Mesendoderm (in vitro differentiated cells): ENCODE measurements at regions not wholly inside any gene's neighbourhood (a gene's known extent, or its start where the extent isn't known, plus 50 kb on each side); places are given as distances from the start of the nearest gene placed in this dataset.
A peak's percentile ranks its signal among the peaks of the same experiment; 100 is the strongest.

Source experiments
- DNase-seq: peaks from one replicate; pipeline ENCODE4 v3.0.0; 2013
- H2AK5ac ChIP-seq: 2 replicates; pipeline ENCODE4 v1.6.1; 2013; ENCODE audit warnings: low read length, inconsistent platforms
- H2BK120ac ChIP-seq: 2 replicates; pipeline ENCODE4 v1.6.1; 2013; ENCODE audit warnings: low read depth, mild to moderate bottlenecking, low read length, moderate library complexity, mixed read lengths
- H2BK15ac ChIP-seq: replicated peaks from 2 replicates; pipeline ENCODE4 v1.6.1; 2013; ENCODE audit warnings: low read depth, mild to moderate bottlenecking, moderate library complexity
- H2BK5ac ChIP-seq: 2 replicates; pipeline ENCODE4 v1.6.1; 2013; ENCODE audit warnings: low read length, inconsistent platforms
- H3K18ac ChIP-seq: 2 replicates; pipeline ENCODE4 v1.6.1; 2013; ENCODE audit warnings: mild to moderate bottlenecking, low read length, mixed read lengths
- H3K23ac ChIP-seq: one replicate; pipeline ENCODE4 v1.6.1; 2013; ENCODE audit warnings: low read length
- H3K27ac ChIP-seq: 2 replicates; pipeline ENCODE4 v1.5.1; 2013; ENCODE audit warnings: low read depth, mild to moderate bottlenecking, inconsistent platforms, low read length, moderate library complexity
- H3K27me3 ChIP-seq: 2 replicates; pipeline ENCODE4 v1.6.1; 2013; ENCODE audit warnings: low read length, control low read depth, mild to moderate bottlenecking, inconsistent platforms; ENCODE audit not compliant: insufficient read depth, poor library complexity
- H3K36me3 ChIP-seq: 2 replicates; pipeline ENCODE4 v1.6.1; 2013; ENCODE audit warnings: low read length, inconsistent platforms; ENCODE audit not compliant: control insufficient read depth, insufficient read depth
- H3K4ac ChIP-seq: one replicate; pipeline ENCODE4 v1.6.1; 2013; ENCODE audit warnings: low read depth, mild to moderate bottlenecking, low read length, moderate library complexity
- H3K4me1 ChIP-seq: 2 replicates; pipeline ENCODE4 v1.6.1; 2013; ENCODE audit warnings: low read depth, low read length, inconsistent platforms; ENCODE audit not compliant: control insufficient read depth
- H3K4me2 ChIP-seq: 2 replicates; pipeline ENCODE4 v1.6.1; 2013; ENCODE audit warnings: low read length
- H3K4me3 ChIP-seq: 2 replicates; pipeline ENCODE4 v1.5.1; 2013; ENCODE audit warnings: mild to moderate bottlenecking, low read length
- H3K56ac ChIP-seq: one replicate; pipeline ENCODE4 v1.6.1; 2013; ENCODE audit warnings: low read length
- H3K79me1 ChIP-seq: 2 replicates; pipeline ENCODE4 v1.6.1; 2013; ENCODE audit warnings: low read length, inconsistent platforms
- H3K79me2 ChIP-seq: 2 replicates; pipeline ENCODE4 v1.6.1; 2013; ENCODE audit warnings: mild to moderate bottlenecking, low read length; ENCODE audit not compliant: control insufficient read depth, insufficient read depth
- H3K9ac ChIP-seq: 2 replicates; pipeline ENCODE4 v1.6.1; 2013; ENCODE audit warnings: low read length, inconsistent platforms
- H4K5ac ChIP-seq: one replicate; pipeline ENCODE4 v1.6.1; 2013; ENCODE audit warnings: low read length
- H4K8ac ChIP-seq: one replicate; pipeline ENCODE4 v1.6.1; 2013; ENCODE audit warnings: low read depth, mild to moderate bottlenecking, control low read depth, low read length, moderate library complexity
- WGBS: extraction: QIAGEN DNeasy Blood & Tissue Kit; methylation state at CpG from one replicate; pipeline ENCODE4 v1.1.7; 2013; ENCODE audit warnings: low lambda C conversion rate, missing lambda C conversion rate; ENCODE audit not compliant: insufficient coverage; ENCODE audit errors: extremely low coverage; 5-methylcytosine and 5-hydroxymethylcytosine counted together

DNA sequence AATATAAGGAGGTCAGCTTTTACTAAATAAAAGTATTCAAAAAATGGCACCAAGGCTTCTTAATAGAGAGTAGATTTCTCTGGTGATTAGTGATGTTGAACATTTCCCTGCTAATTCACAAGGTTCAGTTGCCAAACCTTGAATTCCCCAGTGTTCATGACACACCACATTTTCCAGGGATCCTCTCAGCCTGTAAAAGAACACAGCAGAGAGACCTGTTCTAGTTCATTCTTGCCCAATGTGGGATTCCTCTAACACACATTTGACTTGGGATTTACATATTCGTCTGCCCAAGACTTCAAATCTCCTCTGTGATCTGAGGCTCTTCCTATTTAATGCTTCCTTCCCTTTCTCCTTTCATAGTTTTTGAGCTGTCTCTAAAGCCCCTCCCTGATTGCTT is 273.2 kb upstream of the CDH9 start:
- WGBS: no CpG with 5 or more reads among the region's 1 CpG
- no peak overlapping the region for H2BK15ac ChIP-seq
- H4K8ac ChIP-seq: no peak overlapping the region
- no peak overlapping the region for H3K23ac ChIP-seq
- H3K27ac ChIP-seq: no peak overlapping the region
- H3K27me3 ChIP-seq: no peaks in the 10 kb centered on the region
- H3K4ac ChIP-seq: no peak overlapping the region
- H3K79me1 ChIP-seq: no peaks in the 10 kb centered on the region
- no peak overlapping the region for H3K56ac ChIP-seq
- H4K5ac ChIP-seq: no peak overlapping the region
- H3K4me3 ChIP-seq: no peak overlapping the region
- H3K18ac ChIP-seq: no peak overlapping the region
- peak; percentile 39 for DNase-seq
- H2BK5ac ChIP-seq: no peak overlapping the region
- no peak overlapping the region for H3K9ac ChIP-seq
- H2BK120ac ChIP-seq: no peak overlapping the region
- H3K4me2 ChIP-seq: no peak overlapping the region
- H3K36me3 ChIP-seq: no peaks in the 10 kb centered on the region
- no peaks in the 10 kb centered on the region for H3K79me2 ChIP-seq
- no peak overlapping the region for H2AK5ac ChIP-seq
- H3K4me1 ChIP-seq: no peaks in the 10 kb centered on the region

DNA sequence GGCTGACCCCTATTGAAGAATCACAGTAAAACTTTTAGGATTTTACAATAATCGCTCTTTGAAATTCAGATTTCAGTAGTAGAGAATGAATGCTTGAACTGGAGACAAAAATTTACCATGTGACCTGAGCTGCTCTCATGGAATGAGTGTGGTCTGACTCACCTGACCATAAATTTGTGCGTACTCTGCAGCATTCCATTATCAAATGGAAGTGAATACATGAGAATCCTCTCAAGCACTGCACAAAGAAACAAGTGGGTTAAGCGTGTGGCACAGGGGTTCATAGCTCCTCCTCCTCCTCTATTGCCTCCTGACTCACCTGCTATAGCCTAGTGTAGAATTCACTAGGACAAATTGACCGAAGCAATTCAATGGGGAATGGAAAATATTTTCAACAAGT is 269.8 kb upstream of the CDH9 start:
- no CpG with 5 or more reads among the region's 4 CpGs for WGBS
- no peaks in the 10 kb centered on the region for H3K4me1 ChIP-seq

DNA sequence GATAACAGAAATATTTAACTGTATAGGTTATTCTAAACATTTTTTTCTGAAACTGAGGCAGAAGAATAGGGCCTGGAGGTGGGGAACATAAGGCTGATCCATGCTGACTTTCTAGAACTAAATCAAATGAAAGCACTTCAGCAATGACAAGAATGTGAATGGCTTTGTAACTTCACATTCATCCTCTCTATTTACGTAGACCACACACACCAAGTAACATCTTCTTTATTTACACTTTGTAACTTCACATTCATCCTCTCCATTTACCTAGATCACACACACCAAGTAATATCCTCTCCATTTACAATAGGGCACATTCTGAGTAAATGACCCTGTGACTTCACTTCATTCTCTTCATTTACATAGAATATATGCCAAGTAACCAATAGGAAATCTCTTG is 251.8 kb upstream of the CDH9 start:
- H3K23ac ChIP-seq: no peak overlapping the region
- no peak overlapping the region for H3K4ac ChIP-seq
- H3K4me3 ChIP-seq: no peak overlapping the region
- H2BK5ac ChIP-seq: no peak overlapping the region
- H3K79me2 ChIP-seq: no peaks in the 10 kb centered on the region
- no peak overlapping the region for H3K4me2 ChIP-seq
- WGBS: no CpG with 5 or more reads among the region's 1 CpG
- H2BK120ac ChIP-seq: no peak overlapping the region
- no peak overlapping the region for H4K8ac ChIP-seq
- H2AK5ac ChIP-seq: no peak overlapping the region
- H3K56ac ChIP-seq: no peak overlapping the region
- no peak overlapping the region for H3K9ac ChIP-seq
- H3K18ac ChIP-seq: no peak overlapping the region
- H4K5ac ChIP-seq: no peak overlapping the region
- no peak overlapping the region for H2BK15ac ChIP-seq
- H3K79me1 ChIP-seq: no peaks in the 10 kb centered on the region
- H3K36me3 ChIP-seq: no peaks in the 10 kb centered on the region
- peak; percentile 65 for DNase-seq
- H3K4me1 ChIP-seq: no peaks in the 10 kb centered on the region
- H3K27me3 ChIP-seq: no peaks in the 10 kb centered on the region
- H3K27ac ChIP-seq: no peak overlapping the region

More for the DNA sequence above, 269.8 kb upstream of the CDH9 start:
- Histone ChIP-seq H3K56ac (no peak overlapping the region), H4K8ac (no peak overlapping the region), H2BK120ac (no peak overlapping the region), H3K79me1 (no peaks in the 10 kb centered on the region), H3K27me3 (no peaks in the 10 kb centered on the region), H3K9ac (no peak overlapping the region), H3K27ac (no peak overlapping the region), H3K4ac (no peak overlapping the region), H4K5ac (no peak overlapping the region), H2BK5ac (no peak overlapping the region), H3K36me3 (no peaks in the 10 kb centered on the region), H3K4me3 (no peak overlapping the region), H3K23ac (no peak overlapping the region), H2BK15ac (no peak overlapping the region), H3K79me2 (no peaks in the 10 kb centered on the region), H3K18ac (no peak overlapping the region), H2AK5ac (no peak overlapping the region), H3K4me2 (no peak overlapping the region)
- no peak for DNase-seq

GRCh38 chr5:27276119-27276518 is 237.7 kb upstream of the CDH9 start:
- Histone ChIP-seq H2AK5ac (no peak overlapping the region), H3K4ac (no peak overlapping the region), H3K18ac (no peak overlapping the region), H2BK120ac (no peak overlapping the region), H3K27me3 (no peaks in the 10 kb centered on the region), H3K23ac (no peak overlapping the region), H3K4me1 (no peaks in the 10 kb centered on the region), H3K79me1 (no peaks in the 10 kb centered on the region), H2BK5ac (no peak overlapping the region), H3K4me2 (no peak overlapping the region), H3K4me3 (no peak overlapping the region), H3K56ac (no peak overlapping the region), H2BK15ac (no peak overlapping the region), H4K5ac (no peak overlapping the region), H4K8ac (no peak overlapping the region), H3K79me2 (no peaks in the 10 kb centered on the region), H3K9ac (no peak overlapping the region), H3K36me3 (no peaks in the 10 kb centered on the region), H3K27ac (no peak overlapping the region)
- DNase-seq: peak; percentile 44
- no CpG with 5 or more reads among the region's 4 CpGs for WGBS

DNA sequence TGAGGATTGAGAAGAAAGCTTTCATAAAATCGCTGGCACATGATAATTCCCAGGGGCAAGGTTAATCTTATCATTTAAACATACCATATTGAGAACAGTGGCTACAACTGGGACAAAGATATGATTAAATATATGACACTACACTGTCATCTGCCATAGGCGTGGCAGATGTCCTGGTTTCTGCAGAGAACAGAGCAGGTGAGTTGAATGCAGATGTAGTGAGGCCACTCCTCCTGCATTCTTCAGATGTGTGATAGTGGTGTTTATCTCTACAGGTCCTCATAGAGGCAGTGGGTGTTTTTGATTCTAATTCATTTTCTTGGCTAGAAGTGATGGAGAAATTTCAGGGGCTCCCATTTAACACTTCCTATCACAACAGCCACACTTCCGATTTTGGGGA is 237.0 kb upstream of the CDH9 start:
- peak; percentile 51 for DNase-seq
- no peak overlapping the region for H3K9ac ChIP-seq

DNA sequence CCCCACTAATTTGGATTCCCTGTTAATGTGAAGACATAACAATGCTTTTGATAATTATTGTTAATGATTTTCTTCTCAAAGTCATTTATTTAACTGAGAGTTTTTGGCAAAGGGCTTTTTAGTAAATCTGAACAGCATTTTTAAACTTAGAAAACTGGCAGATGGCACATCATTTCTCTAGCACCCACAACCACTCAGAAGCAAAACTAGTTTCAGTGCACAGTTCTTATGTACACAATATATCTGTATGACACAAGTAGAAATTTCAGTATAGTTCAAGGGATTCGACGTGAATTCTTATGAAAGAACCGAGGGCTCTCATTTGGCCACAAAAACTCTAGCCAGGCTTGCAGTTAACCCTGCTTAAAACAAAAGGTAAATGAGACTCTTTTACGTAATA is 231.4 kb upstream of the CDH9 start:
- no peak overlapping the region for H2BK5ac ChIP-seq
- H3K4me3 ChIP-seq: no peak overlapping the region
- H3K4ac ChIP-seq: no peak overlapping the region
- H2BK120ac ChIP-seq: no peak overlapping the region
- no peaks in the 10 kb centered on the region for H3K79me1 ChIP-seq
- no peaks in the 10 kb centered on the region for H3K79me2 ChIP-seq
- no peak overlapping the region for H2BK15ac ChIP-seq
- no peak overlapping the region for H3K9ac ChIP-seq
- no peak overlapping the region for H4K5ac ChIP-seq
- H2AK5ac ChIP-seq: no peak overlapping the region
- H3K36me3 ChIP-seq: no peaks in the 10 kb centered on the region
- no peak overlapping the region for H3K27ac ChIP-seq
- H3K56ac ChIP-seq: no peak overlapping the region
- no peaks in the 10 kb centered on the region for H3K4me1 ChIP-seq
- WGBS: no CpG with 5 or more reads among the region's 4 CpGs
- no peaks in the 10 kb centered on the region for H3K27me3 ChIP-seq
- H3K18ac ChIP-seq: no peak overlapping the region
- no peak overlapping the region for H3K4me2 ChIP-seq
- H3K23ac ChIP-seq: no peak overlapping the region
- H4K8ac ChIP-seq: no peak overlapping the region
- no peak for DNase-seq

More for the DNA sequence above, 237.0 kb upstream of the CDH9 start:
- Histone ChIP-seq H2BK5ac (no peak overlapping the region), H3K36me3 (no peaks in the 10 kb centered on the region), H3K56ac (no peak overlapping the region), H4K5ac (no peak overlapping the region), H3K4ac (no peak overlapping the region), H2BK120ac (no peak overlapping the region), H3K4me3 (no peak overlapping the region), H2BK15ac (no peak overlapping the region), H2AK5ac (no peak overlapping the region), H4K8ac (no peak overlapping the region), H3K23ac (no peak overlapping the region), H3K4me1 (no peaks in the 10 kb centered on the region), H3K27ac (no peak overlapping the region), H3K79me2 (no peaks in the 10 kb centered on the region), H3K79me1 (no peaks in the 10 kb centered on the region), H3K18ac (no peak overlapping the region), H3K4me2 (no peak overlapping the region), H3K27me3 (no peaks in the 10 kb centered on the region)
- no CpG with 5 or more reads among the region's 3 CpGs for WGBS
